ENCODE measurements at regions not wholly inside any gene's neighbourhood (a gene's known extent, or its start where the extent isn't known, plus 50 kb on each side); places are given as distances from the start of the nearest gene placed in this dataset.

- TF ChIP-seq POLR2A (IDR thresholded peaks at IDR 0.05; ENCODE audit: low read depth, low read length) (no peak), POLR2AphosphoS5 (IDR thresholded peaks at IDR 0.05; ENCODE audit: low read depth, low read length) (no peak)
Measured at GRCh38 chr5:153147891-153148623, 342.4 kb upstream of the GRIA1 start.
